Common myeloid progenitor, CD34-positive (primary cell): ENCODE measurements at regions not wholly inside any gene's neighbourhood (a gene's known extent, or its start where the extent isn't known, plus 50 kb on each side); places are given as distances from the start of the nearest gene placed in this dataset.

Experiments used
- CTCF ChIA-PET: fragments of 350-600 bp; sonication (Branson Sonifier 250); formaldehyde crosslinking; loops from one replicate; lab custom pipeline; 2021; ENCODE audit warnings: antibody characterized with exemption; lab: Charles Lee
- POLR2A ChIA-PET: fragments of 350-600 bp; sonication (Branson Sonifier 250); formaldehyde crosslinking; loops from one replicate; lab custom pipeline; 2021; ENCODE audit warnings: antibody characterized with exemption; lab: Charles Lee
- DNase-seq, 3 donors: peaks; one replicate each; pipeline versions ENCODE4 v3.0.0 to v3.0.0-alpha.2; 2013
- H3K27ac ChIP-seq, 2 experiments: 1 replicate in 1 of 2; 2 replicates in 1 of 2; pipeline ENCODE4 v1.7.0; 2013; ENCODE audit warnings: inconsistent platforms in 2 of 2, low read length in 2 of 2, mild to moderate bottlenecking in 2 of 2, low read depth in 1 of 2, moderate library complexity in 1 of 2; ENCODE audit not compliant: severe bottlenecking in 2 of 2, insufficient read depth in 1 of 2, poor library complexity in 1 of 2
- H3K27me3 ChIP-seq, 5 experiments: replicated peaks in 2 of 5; 1 replicate in 3 of 5; 2 replicates in 2 of 5; pipeline versions ENCODE4 v1.6.1 to v1.7.0; 2013; ENCODE audit warnings: low read length in 4 of 5, mild to moderate bottlenecking in 2 of 5, moderate library complexity in 2 of 5, inconsistent platforms in 1 of 5; ENCODE audit not compliant: insufficient read depth in 5 of 5, control insufficient read depth in 4 of 5
- H3K36me3 ChIP-seq, 4 experiments: 1 replicate in 2 of 4; 2 replicates in 2 of 4; pipeline versions ENCODE4 v1.6.1 to v1.7.0; 2013; ENCODE audit warnings: low read length in 3 of 4, control low read depth in 1 of 4, mild to moderate bottlenecking in 1 of 4; ENCODE audit not compliant: control insufficient read depth in 4 of 4, insufficient read depth in 4 of 4
- H3K4me1 ChIP-seq, 4 experiments: 1 replicate in 3 of 4; 2 replicates in 1 of 4; pipeline versions ENCODE4 v1.6.1 to v1.7.1; 2013; ENCODE audit warnings: low read length in 3 of 4, mild to moderate bottlenecking in 3 of 4, control low read depth in 1 of 4, inconsistent platforms in 1 of 4, moderate library complexity in 1 of 4; ENCODE audit not compliant: control insufficient read depth in 4 of 4, insufficient read depth in 4 of 4; ENCODE audit errors: control extremely low read depth in 1 of 4
- H3K4me3 ChIP-seq, 7 experiments: 1 replicate in 4 of 7; 2 replicates in 3 of 7; pipeline versions ENCODE4 v1.5.1 to v1.7.0; 2013; ENCODE audit warnings: mild to moderate bottlenecking in 7 of 7, low read length in 6 of 7, moderate library complexity in 6 of 7, inconsistent platforms in 2 of 7, low read depth in 2 of 7, control low read depth in 1 of 7; ENCODE audit not compliant: insufficient read depth in 4 of 7, control insufficient read depth in 1 of 7; ENCODE audit errors: extremely low read depth in 1 of 7
- H3K9me3 ChIP-seq, 5 experiments: 1 replicate in 4 of 5; 2 replicates in 1 of 5; pipeline versions ENCODE4 v1.6.1 to v1.7.1; 2013; ENCODE audit warnings: low read length in 4 of 5, mild to moderate bottlenecking in 2 of 5, inconsistent platforms in 1 of 5, low read depth in 1 of 5, moderate library complexity in 1 of 5; ENCODE audit not compliant: control insufficient read depth in 4 of 5, insufficient read depth in 2 of 5; ENCODE audit errors: control extremely low read depth in 1 of 5
- WGBS: methylation state at CpG from one replicate; pipeline ENCODE4 v1.1.5; 2013; ENCODE audit not compliant: insufficient coverage; 5-methylcytosine and 5-hydroxymethylcytosine counted together

- Histone ChIP-seq H3K27me3 (peaks cover 0 to 22% (median 0%) of the 10 kb centered on the region in 5 experiments), H3K36me3 (no peaks in the 10 kb centered on the region), H3K4me3 (no peak overlapping the region), H3K9me3 (no peaks in the 10 kb centered on the region), H3K27ac (no peak overlapping the region), H3K4me1 (no peaks in the 10 kb centered on the region)
- POLR2A ChIA-PET: no interaction called here
- CTCF ChIA-PET: no interaction called here
- 93% methylated on average over 15 of the region's 16 CpGs for WGBS
- no peak for DNase-seq
Measured at GRCh38 chr2:864501-865106, 86.0 kb upstream of the SNTG2 start.

GRCh38 chr2:863732-864450 lies 86.8 kb upstream of the SNTG2 start:
- CTCF ChIA-PET: no interaction called here
- peaks cover 0 to 18% (median 0%) of the 10 kb centered on the region in 5 experiments for H3K27me3 ChIP-seq
- no peak overlapping the region for H3K27ac ChIP-seq
- no peaks in the 10 kb centered on the region for H3K4me1 ChIP-seq
- WGBS: 63% methylated on average over 6 of the region's 13 CpGs
- POLR2A ChIA-PET: no interaction called here
- no peak for DNase-seq
- no peak overlapping the region for H3K4me3 ChIP-seq
- H3K9me3 ChIP-seq: no peaks in the 10 kb centered on the region
- no peaks in the 10 kb centered on the region for H3K36me3 ChIP-seq

GRCh38 chr2:862731-863466 lies 87.8 kb upstream of the SNTG2 start:
- ChIA-PET CTCF (no interaction called here), POLR2A (no interaction called here)
- WGBS: 84% methylated on average over 7 of the region's 9 CpGs
- H3K4me3 ChIP-seq: no peak overlapping the region
- no peaks in the 10 kb centered on the region for H3K36me3 ChIP-seq
- H3K27ac ChIP-seq: no peak overlapping the region
- no peaks in the 10 kb centered on the region for H3K4me1 ChIP-seq
- no peaks in the 10 kb centered on the region for H3K9me3 ChIP-seq
- no peak for DNase-seq
- peaks cover 0 to 14% (median 0%) of the 10 kb centered on the region in 5 experiments for H3K27me3 ChIP-seq

DNA sequence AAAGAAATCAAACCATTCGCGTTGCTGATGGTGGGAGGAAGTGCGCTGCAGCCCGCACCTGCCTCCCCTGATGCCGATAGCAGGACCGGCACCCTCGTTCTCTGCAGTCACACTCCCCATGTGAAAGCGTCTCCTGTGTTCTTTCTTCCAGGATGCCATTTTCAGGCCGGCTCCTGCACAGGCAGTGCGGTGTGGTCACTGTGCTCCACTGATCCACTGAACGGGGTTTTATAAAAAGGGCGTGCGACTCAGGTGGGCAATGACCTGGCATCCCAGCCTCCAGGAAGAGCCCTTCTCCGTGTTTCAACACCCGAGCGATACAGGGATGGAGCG lies 88.3 kb upstream of the SNTG2 start:
- DNase-seq: no peak
- Histone ChIP-seq H3K27me3 (peaks cover 0 to 8% (median 0%) of the 10 kb centered on the region in 5 experiments), H3K36me3 (no peaks in the 10 kb centered on the region), H3K4me1 (no peaks in the 10 kb centered on the region), H3K4me3 (no peak overlapping the region), H3K27ac (no peak overlapping the region), H3K9me3 (no peaks in the 10 kb centered on the region)
- POLR2A ChIA-PET: no interaction called here
- WGBS: 82% methylated on average over 16 of the region's 17 CpGs
- CTCF ChIA-PET: no interaction called here

DNA sequence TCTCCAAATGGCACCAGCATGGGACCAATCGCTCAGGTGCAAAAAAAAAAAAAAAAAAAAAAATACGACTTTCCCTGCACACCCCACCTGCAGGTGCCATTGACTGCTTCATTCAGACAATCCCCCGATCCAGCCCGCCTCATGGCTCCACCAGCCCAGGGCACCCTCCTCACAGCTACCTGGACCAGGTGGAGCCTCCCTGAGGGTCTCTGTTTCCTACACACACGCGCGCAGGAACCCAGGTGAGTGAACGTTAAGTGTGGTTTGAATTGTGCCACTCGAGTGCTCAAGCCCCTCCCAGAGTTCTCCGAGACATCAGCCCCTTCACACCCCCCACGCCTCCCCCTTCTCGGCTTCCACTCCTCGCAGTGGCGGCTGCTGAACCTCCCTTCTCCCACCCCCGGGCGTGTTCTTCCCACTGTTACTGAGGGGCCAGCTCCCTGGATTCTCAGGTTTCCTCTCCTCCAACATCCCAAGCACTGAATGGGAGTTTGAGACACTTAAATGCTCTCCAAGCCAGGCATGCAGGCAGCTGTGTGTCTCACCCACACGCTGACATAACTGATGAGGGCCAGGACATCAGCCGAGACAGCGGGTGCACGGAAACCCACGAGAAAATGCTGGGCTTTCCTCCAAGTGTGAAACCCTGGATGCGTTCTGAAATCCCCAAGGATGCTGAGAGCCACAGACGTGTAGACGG lies 88.8 kb upstream of the SNTG2 start:
- no peak overlapping the region for H3K4me3 ChIP-seq
- H3K36me3 ChIP-seq: no peaks in the 10 kb centered on the region
- H3K27me3 ChIP-seq: peaks cover 0 to 3% (median 0%) of the 10 kb centered on the region in 5 experiments
- POLR2A ChIA-PET: no interaction called here
- 76% methylated on average over 15 of the region's 24 CpGs for WGBS
- no peaks in the 10 kb centered on the region for H3K9me3 ChIP-seq
- H3K4me1 ChIP-seq: no peaks in the 10 kb centered on the region
- CTCF ChIA-PET: no interaction called here
- no peak overlapping the region for H3K27ac ChIP-seq
- DNase-seq: peak in 1 of 3 donors; percentile 8

DNA sequence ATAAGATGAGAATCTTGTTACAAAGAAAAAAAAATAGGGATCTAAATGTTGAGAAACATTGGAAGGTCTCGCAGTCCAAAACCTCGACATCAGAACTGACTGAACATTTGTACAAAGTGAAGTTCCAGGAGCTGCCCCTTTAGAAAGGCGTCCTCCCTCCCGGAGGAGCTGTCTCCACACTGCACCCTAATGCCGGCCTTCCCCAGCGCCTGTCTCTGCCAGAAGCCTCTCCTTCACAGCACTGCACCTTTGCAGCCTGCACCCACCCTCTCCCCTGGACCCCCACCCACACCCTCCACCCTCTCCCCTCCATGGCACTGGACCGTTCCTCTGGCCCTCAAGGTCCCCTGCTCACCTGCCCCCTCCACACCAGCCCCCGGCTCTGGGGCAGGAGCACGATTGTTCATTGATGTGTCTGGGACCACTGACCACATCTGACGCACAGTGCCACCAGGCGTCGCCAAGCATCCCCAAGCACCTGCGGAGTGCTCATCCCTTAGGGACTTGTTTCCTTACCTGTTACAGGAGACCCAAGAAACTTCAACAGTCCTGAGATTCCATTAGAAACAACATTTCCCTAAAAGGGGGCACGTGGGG lies 90.3 kb upstream of the SNTG2 start:
- H3K36me3 ChIP-seq: no peaks in the 10 kb centered on the region
- POLR2A ChIA-PET: no interaction called here
- H3K27me3 ChIP-seq: no peaks in the 10 kb centered on the region
- no peak overlapping the region for H3K4me3 ChIP-seq
- no peak overlapping the region for H3K27ac ChIP-seq
- peak in 1 of 3 donors; percentile 37 for DNase-seq
- CTCF ChIA-PET: no interaction called here
- WGBS: 93% methylated on average over 7 of the region's 14 CpGs
- H3K4me1 ChIP-seq: peaks cover 0 to 3% (median under 1%) of the 10 kb centered on the region in 4 experiments
- peaks cover 0 to 3% (median 0%) of the 10 kb centered on the region in 5 experiments for H3K9me3 ChIP-seq
